ENCODE measurements at regions not wholly inside any gene's neighbourhood (a gene's known extent, or its start where the extent isn't known, plus 50 kb on each side); places are given as distances from the start of the nearest gene placed in this dataset.

- H2BK120ac ChIP-seq (ENCODE audit: low read depth, low read length), result no peak overlapping the region
Measured at GRCh38 chr9:27627188-27627564, 53.9 kb upstream of the C9orf72 start.

More at GRCh38 chr9:27627188-27627564, 53.9 kb upstream of the C9orf72 start:
- Histone ChIP-seq H3K56ac (ENCODE audit: extremely low read depth, insufficient read depth, low read length) (no peak overlapping the region), H3K27ac (ENCODE audit: insufficient read depth, low read length) (no peak overlapping the region), H3K9me1 (ENCODE audit: insufficient read depth, low read length) (no peaks in the 10 kb centered on the region), H2BK20ac (ENCODE audit: low read depth, low read length) (no peak overlapping the region), H3K36me3 (ENCODE audit: control insufficient read depth, insufficient read depth, low read length) (no peaks in the 10 kb centered on the region), H3K27me3 (ENCODE audit: control insufficient read depth, insufficient read depth, low read length) (no peaks in the 10 kb centered on the region), H3K23ac (ENCODE audit: low read depth, low read length) (no peak overlapping the region), H4K5ac (ENCODE audit: low read depth, low read length) (no peak overlapping the region), H2AFZ (replicated peaks; ENCODE audit: low read length, poor library complexity) (no peak overlapping the region), H4K91ac (ENCODE audit: insufficient read depth, low read depth, low read length) (no peak overlapping the region), H3K79me1 (ENCODE audit: low read depth in 1 of 2, low read length in 2 of 2) (no peaks in the 10 kb centered on the region), H3K4me3 (ENCODE audit: insufficient read depth, low read depth, low read length) (no peak overlapping the region), H2BK5ac (ENCODE audit: low read depth, low read length, poor library complexity, severe bottlenecking) (no peak overlapping the region), H2AK5ac (ENCODE audit: low read depth, low read length) (no peak overlapping the region), H4K20me1 (ENCODE audit: insufficient read depth, low read length) (no peaks in the 10 kb centered on the region), H2BK15ac (ENCODE audit: low read depth, low read length) (no peak overlapping the region), H4K8ac (ENCODE audit: low read depth in 2 of 2, low read length in 2 of 2) (no peak overlapping the region), H3K18ac (ENCODE audit: low read depth, low read length) (no peak overlapping the region), H3K4ac (ENCODE audit: low read depth, low read length) (no peak overlapping the region), H3K9me3 (ENCODE audit: control insufficient read depth, insufficient read depth, low read length) (no peaks in the 10 kb centered on the region), H2AK9ac (replicated peaks; ENCODE audit: low read depth, low read length, poor library complexity) (no peak overlapping the region), H3K4me1 (ENCODE audit: control insufficient read depth, insufficient read depth, low read length) (no peaks in the 10 kb centered on the region), H3K14ac (replicated peaks; ENCODE audit: low read depth, low read length) (no peak overlapping the region), H3K4me2 (ENCODE audit: low read depth, low read length) (no peak overlapping the region), H3K9ac (ENCODE audit: low read depth, low read length) (no peak overlapping the region)
- POLR2A ChIA-PET (ENCODE audit: unreplicated experiment), result no interaction called here
- TF ChIP-seq RCOR1 (IDR thresholded peaks at IDR 0.05; ENCODE audit: insufficient replicate concordance, low read length), result no peak
- TF ChIP-seq BHLHE40 (IDR thresholded peaks at IDR 0.05; ENCODE audit: low read depth, low read length), result no peak
- TF ChIP-seq MAZ (IDR thresholded peaks at IDR 0.05; ENCODE audit: borderline replicate concordance, low read depth, low read length), result no peak
- no peak for TF ChIP-seq POLR2A (IDR thresholded peaks at IDR 0.05; ENCODE audit: low read depth, low read length)
- no peak for TF ChIP-seq RAD21 (IDR thresholded peaks at IDR 0.05; ENCODE audit: low read length)
- TF ChIP-seq NFE2L2 (IDR thresholded peaks at IDR 0.05; ENCODE audit: low read depth, low read length), result no peak
- TF ChIP-seq FOS (IDR thresholded peaks at IDR 0.05; ENCODE audit: low read depth, low read length), result no peak
- TF ChIP-seq, protein P1, sequence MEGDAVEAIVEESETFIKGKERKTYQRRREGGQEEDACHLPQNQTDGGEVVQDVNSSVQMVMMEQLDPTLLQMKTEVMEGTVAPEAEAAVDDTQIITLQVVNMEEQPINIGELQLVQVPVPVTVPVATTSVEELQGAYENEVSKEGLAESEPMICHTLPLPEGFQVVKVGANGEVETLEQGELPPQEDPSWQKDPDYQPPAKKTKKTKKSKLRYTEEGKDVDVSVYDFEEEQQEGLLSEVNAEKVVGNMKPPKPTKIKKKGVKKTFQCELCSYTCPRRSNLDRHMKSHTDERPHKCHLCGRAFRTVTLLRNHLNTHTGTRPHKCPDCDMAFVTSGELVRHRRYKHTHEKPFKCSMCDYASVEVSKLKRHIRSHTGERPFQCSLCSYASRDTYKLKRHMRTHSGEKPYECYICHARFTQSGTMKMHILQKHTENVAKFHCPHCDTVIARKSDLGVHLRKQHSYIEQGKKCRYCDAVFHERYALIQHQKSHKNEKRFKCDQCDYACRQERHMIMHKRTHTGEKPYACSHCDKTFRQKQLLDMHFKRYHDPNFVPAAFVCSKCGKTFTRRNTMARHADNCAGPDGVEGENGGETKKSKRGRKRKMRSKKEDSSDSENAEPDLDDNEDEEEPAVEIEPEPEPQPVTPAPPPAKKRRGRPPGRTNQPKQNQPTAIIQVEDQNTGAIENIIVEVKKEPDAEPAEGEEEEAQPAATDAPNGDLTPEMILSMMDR (conservative IDR thresholded peaks at IDR 0.05; ENCODE audit: low read depth, low read length), result no peak
- no peak for TF ChIP-seq MXI1 (IDR thresholded peaks at IDR 0.05; ENCODE audit: borderline replicate concordance, low read depth, low read length)
- TF ChIP-seq SMC3 (IDR thresholded peaks at IDR 0.05; ENCODE audit: low read depth, low read length), result no peak
- TF ChIP-seq CHD1 (IDR thresholded peaks at IDR 0.05; ENCODE audit: low read depth, low read length), result no peak
- no peak for TF ChIP-seq CEBPB (IDR thresholded peaks at IDR 0.05; ENCODE audit: low read depth, low read length)
- TF ChIP-seq, protein P2, sequence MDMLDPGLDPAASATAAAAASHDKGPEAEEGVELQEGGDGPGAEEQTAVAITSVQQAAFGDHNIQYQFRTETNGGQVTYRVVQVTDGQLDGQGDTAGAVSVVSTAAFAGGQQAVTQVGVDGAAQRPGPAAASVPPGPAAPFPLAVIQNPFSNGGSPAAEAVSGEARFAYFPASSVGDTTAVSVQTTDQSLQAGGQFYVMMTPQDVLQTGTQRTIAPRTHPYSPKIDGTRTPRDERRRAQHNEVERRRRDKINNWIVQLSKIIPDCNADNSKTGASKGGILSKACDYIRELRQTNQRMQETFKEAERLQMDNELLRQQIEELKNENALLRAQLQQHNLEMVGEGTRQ (IDR thresholded peaks at IDR 0.05; ENCODE audit: low read depth, low read length), result no peak
- no peak for TF ChIP-seq ELK1 (IDR thresholded peaks at IDR 0.05; ENCODE audit: borderline replicate concordance, low read depth, low read length)
- no peak for TF ChIP-seq RFX5 (IDR thresholded peaks at IDR 0.05; ENCODE audit: low read depth, low read length)
- TF ChIP-seq MAFK (IDR thresholded peaks at IDR 0.05; ENCODE audit: low read depth, low read length), result no peak
- CTCF ChIA-PET, result interaction anchor here (1.1 kb wide), 1 partner anchor 190 kb away, joined by 3 read pairs; no protein-coding TSS in a partner anchor
- dilution Hi-C loops (cut with HindIII; ENCODE audit: low sequenced_read_pairs, unreplicated experiment), result no loop called here
- intact Hi-C loops (cut with micrococcal nuclease), result no loop called here
- DNase-seq, result no peak
- ATAC-seq (ENCODE audit: low read depth), result no peak
- in situ Hi-C loops (cut with MboI; ENCODE audit: low sequenced_read_pairs), result no loop called here
- no CpG with 5 or more reads among the region's 5 CpGs for WGBS, 2 experiments (ENCODE audit: extremely low coverage in 2 of 2, insufficient read length in 1 of 2)
- no TSS peak for BruUV-seq (replicated peaks)
